H1 (cell line): ENCODE measurements at regions not wholly inside any gene's neighbourhood (a gene's known extent, or its start where the extent isn't known, plus 50 kb on each side); places are given as distances from the start of the nearest gene placed in this dataset.

Experiments
- CTCF ChIA-PET: fragments of 300-600 bp; sonication (Branson Sonifier 250); formaldehyde crosslinking; loops from one replicate; lab custom pipeline; 2021; ENCODE audit not compliant: partially characterized antibody; lab: Charles Lee
- POLR2A ChIA-PET: fragments of 300-600 bp; sonication (Branson Sonifier 250); formaldehyde crosslinking; loops from one replicate; lab custom pipeline; 2021; ENCODE audit warnings: inconsistent platforms; ENCODE audit not compliant: partially characterized antibody; lab: Charles Lee
- DNase-seq, 2 experiments: peaks; one replicate each; pipeline versions ENCODE4 v3.0.0 to v3.0.0-alpha.2; 2010 to 2022; ENCODE audit warnings: low spot score in 2 of 2, low read depth in 1 of 2, mixed read lengths in 1 of 2
- FAIRE-seq: peaks from 2 replicates; lab custom pipeline; 2011; peaks lifted over from hg19 to GRCh38; lab: Jason Lieb, UNC
- H2AFZ ChIP-seq: 2 replicates; pipeline ENCODE4 v1.8.1; 2012; ENCODE audit warnings: low read length, inconsistent platforms
- H2AK5ac ChIP-seq: 2 replicates; pipeline ENCODE4 v1.6.1; 2013; ENCODE audit warnings: low read depth, low read length
- H2BK120ac ChIP-seq: replicated peaks from 2 replicates; pipeline ENCODE3; 2013; ENCODE audit warnings: low read depth, low read length, inconsistent platforms
- H2BK12ac ChIP-seq: 2 replicates; pipeline ENCODE4 v1.6.1; 2013; ENCODE audit warnings: low read depth, low read length
- H2BK15ac ChIP-seq: 2 replicates; pipeline ENCODE4 v1.6.1; 2013; ENCODE audit warnings: low read length
- H2BK20ac ChIP-seq: 2 replicates; pipeline ENCODE4 v1.6.1; 2013; ENCODE audit warnings: low read length
- H2BK5ac ChIP-seq: 2 replicates; pipeline ENCODE4 v1.6.1; 2013; ENCODE audit warnings: low read depth, low read length
- H3K14ac ChIP-seq: 2 replicates; pipeline ENCODE4 v1.6.1; 2013; ENCODE audit warnings: inconsistent platforms; ENCODE audit not compliant: insufficient read length
- H3K18ac ChIP-seq: 2 replicates; pipeline ENCODE4 v1.6.1; 2013; ENCODE audit warnings: low read length; ENCODE audit errors: extremely low read depth
- H3K23ac ChIP-seq: 2 replicates; pipeline ENCODE4 v1.6.1; 2013; ENCODE audit warnings: inconsistent platforms; ENCODE audit not compliant: insufficient read length
- H3K23me2 ChIP-seq: 2 replicates; pipeline ENCODE4 v1.6.1; 2013; ENCODE audit warnings: low read depth, low read length
- H3K27ac ChIP-seq: 2 replicates; pipeline ENCODE4 v1.6.1; 2011; ENCODE audit warnings: low read depth, low read length, inconsistent platforms
- H3K27me3 ChIP-seq, 4 experiments: replicated peaks in 1 of 4; 1 replicate in 1 of 4; 2 replicates in 3 of 4; pipeline versions ENCODE4 v1.6.1 to v1.8.1; 2011 to 2013; ENCODE audit warnings: low read length in 3 of 4, mild to moderate bottlenecking in 3 of 4, inconsistent platforms in 2 of 4, mixed read lengths in 2 of 4, moderate library complexity in 1 of 4; ENCODE audit not compliant: control insufficient read depth in 3 of 4, insufficient read depth in 3 of 4; ENCODE audit errors: extremely low read depth in 1 of 4
- H3K36me3 ChIP-seq, 4 experiments: 2 replicates each; pipeline versions ENCODE4 v1.6.1 to v1.8.1; 2011 to 2013; ENCODE audit warnings: mild to moderate bottlenecking in 4 of 4, low read length in 3 of 4, moderate library complexity in 2 of 4, control low read depth in 1 of 4, inconsistent platforms in 1 of 4; ENCODE audit not compliant: insufficient read depth in 4 of 4, control insufficient read depth in 2 of 4
- H3K4ac ChIP-seq: replicated peaks from 2 replicates; pipeline ENCODE3; 2013; ENCODE audit warnings: low read length, low read depth, mixed read lengths, inconsistent platforms; ENCODE audit not compliant: insufficient read length
- H3K4me1 ChIP-seq, 4 experiments: replicated peaks in 1 of 4; 1 replicate in 1 of 4; 2 replicates in 3 of 4; pipeline versions ENCODE4 v1.6.1 to v1.8.1; 2011 to 2013; ENCODE audit warnings: low read length in 3 of 4, inconsistent platforms in 2 of 4, mixed read lengths in 1 of 4; ENCODE audit not compliant: insufficient read depth in 4 of 4, control insufficient read depth in 3 of 4
- H3K4me2 ChIP-seq, 2 experiments: 2 replicates each; pipeline versions ENCODE4 v1.6.1 to v1.8.1; 2011 to 2013; ENCODE audit warnings: low read depth in 2 of 2, low read length in 2 of 2, control low read depth in 1 of 2, inconsistent platforms in 1 of 2, mild to moderate bottlenecking in 1 of 2; ENCODE audit not compliant: insufficient read depth in 1 of 2
- H3K4me3 ChIP-seq, 4 experiments: fragments of 200-600, 300-600 bp in 1 of 4; sonication (generic), shearing (Covaris generic), sonication (Bioruptor Twin) in 1 of 4; 2 replicates each; pipeline versions ENCODE4 v1.5.1 to v1.8.1; 2011 to 2016; ENCODE audit warnings: low read length in 4 of 4, low read depth in 3 of 4, control low read depth in 2 of 4, inconsistent platforms in 2 of 4, mild to moderate bottlenecking in 2 of 4, mixed read lengths in 1 of 4, moderate library complexity in 1 of 4; ENCODE audit not compliant: insufficient read depth in 2 of 4; ENCODE audit errors: extremely low read depth in 1 of 4
- H3K56ac ChIP-seq: replicated peaks from 2 replicates; pipeline ENCODE3; 2013; ENCODE audit warnings: low read depth, mild to moderate bottlenecking, mixed read lengths, low read length, inconsistent platforms; ENCODE audit not compliant: insufficient read length
- H3K79me1 ChIP-seq: 2 replicates; pipeline ENCODE4 v1.6.1; 2013; ENCODE audit warnings: low read depth, low read length, control low read depth
- H3K79me2 ChIP-seq, 2 experiments: 2 replicates each; pipeline versions ENCODE4 v1.6.1 to v1.8.1; 2012 to 2013; ENCODE audit warnings: low read length in 2 of 2, mild to moderate bottlenecking in 2 of 2, inconsistent platforms in 1 of 2; ENCODE audit not compliant: insufficient read depth in 2 of 2, control insufficient read depth in 1 of 2
- H3K9ac ChIP-seq, 4 experiments: replicated peaks in 1 of 4; 1 replicate in 1 of 4; 2 replicates in 3 of 4; pipeline versions ENCODE4 v1.6.1 to v1.8.1; 2011 to 2013; ENCODE audit warnings: low read depth in 3 of 4, low read length in 3 of 4, control low read depth in 2 of 4, mild to moderate bottlenecking in 2 of 4, moderate library complexity in 2 of 4, inconsistent platforms in 1 of 4; ENCODE audit errors: extremely low read depth in 1 of 4
- H3K9me3 ChIP-seq, 2 experiments: 2 replicates each; pipeline versions ENCODE4 v1.6.1 to v1.8.1; 2012 to 2013; ENCODE audit warnings: mild to moderate bottlenecking in 2 of 2, moderate library complexity in 2 of 2, control low read depth in 1 of 2, inconsistent platforms in 1 of 2, low read depth in 1 of 2, low read length in 1 of 2, mixed read lengths in 1 of 2; ENCODE audit not compliant: insufficient read depth in 2 of 2
- H4K20me1 ChIP-seq, 2 experiments: replicated peaks in 1 of 2; 2 replicates each; pipeline versions ENCODE3 to v1.8.1; 2011 to 2013; ENCODE audit warnings: inconsistent platforms in 2 of 2, low read length in 2 of 2, mild to moderate bottlenecking in 1 of 2; ENCODE audit not compliant: insufficient read depth in 2 of 2, control insufficient read depth in 1 of 2
- H4K5ac ChIP-seq: 2 replicates; pipeline ENCODE4 v1.6.1; 2013; ENCODE audit warnings: low read length, low read depth, mixed read lengths, inconsistent platforms; ENCODE audit not compliant: insufficient read length
- H4K8ac ChIP-seq: 2 replicates; pipeline ENCODE4 v1.8.0; 2013; ENCODE audit warnings: mild to moderate bottlenecking, moderate library complexity, low read length, inconsistent platforms; ENCODE audit not compliant: insufficient read depth; ENCODE audit errors: extremely low read depth
- H4K91ac ChIP-seq: replicated peaks from 2 replicates; pipeline ENCODE3; 2013; ENCODE audit warnings: low read length, mixed read lengths, inconsistent platforms; ENCODE audit not compliant: insufficient read length
- CHD7 ChIP-seq: fragments of 300-600 bp; sonication (generic); IDR thresholded peaks from 2 replicates; pipeline ENCODE4 v1.7.1; 2012; ENCODE audit warnings: low read length, moderate library complexity, mild to moderate bottlenecking, inconsistent platforms; ENCODE audit not compliant: insufficient replicate concordance
- WGBS, 2 experiments: shearing (Covaris generic) in 1 of 2; methylation state at CpG; one replicate each; pipeline versions ENCODE4 v1.1.6 to v1.1.7; 2013 to 2015; ENCODE audit warnings: low lambda C conversion rate in 2 of 2, mixed read lengths in 2 of 2, inconsistent platforms in 1 of 2, low coverage in 1 of 2, missing lambda C conversion rate in 1 of 2; ENCODE audit not compliant: insufficient replicate concordance in 2 of 2, insufficient coverage in 1 of 2, insufficient read length in 1 of 2; ENCODE audit errors: extremely low coverage in 1 of 2, missing lambda C conversion rate in 1 of 2; 5-methylcytosine and 5-hydroxymethylcytosine counted together

DNA sequence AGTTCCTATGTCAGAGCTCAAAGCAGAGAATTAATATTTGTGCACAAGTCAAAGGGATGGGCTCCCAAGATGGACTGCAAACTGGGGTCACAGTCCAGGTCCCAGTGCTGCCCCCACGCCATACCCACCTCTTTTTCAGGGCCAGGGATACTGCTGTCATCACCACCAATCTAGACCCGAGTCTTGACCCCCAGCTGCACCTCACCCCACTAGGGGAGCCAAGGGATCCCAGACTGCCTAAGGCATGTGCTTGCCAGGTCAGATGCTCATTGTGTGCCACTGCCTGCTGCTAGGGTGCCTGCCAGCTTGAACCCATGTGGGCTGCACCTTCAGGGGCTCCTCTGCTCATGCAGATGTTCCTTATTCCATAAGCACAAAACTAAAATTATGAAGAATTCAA lies 215.6 kb upstream of the NREP start:
- Histone ChIP-seq H2BK5ac (no peak overlapping the region), H3K4me2 (no peak overlapping the region), H3K36me3 (no peaks in the 10 kb centered on the region), H3K4me3 (no peak overlapping the region), H2BK15ac (no peak overlapping the region), H3K79me1 (no peaks in the 10 kb centered on the region), H2AK5ac (no peak overlapping the region), H3K23ac (no peak overlapping the region), H3K23me2 (no peaks in the 10 kb centered on the region), H3K79me2 (no peaks in the 10 kb centered on the region), H2BK20ac (no peak overlapping the region), H4K20me1 (no peaks in the 10 kb centered on the region), H3K14ac (no peak overlapping the region), H3K9ac (no peak overlapping the region), H4K8ac (no peak overlapping the region), H4K5ac (no peak overlapping the region), H3K27me3 (no peaks in the 10 kb centered on the region), H2BK12ac (no peak overlapping the region), H3K4ac (no peak overlapping the region), H3K27ac (no peak overlapping the region), H3K56ac (no peak overlapping the region), H3K4me1 (no peaks in the 10 kb centered on the region), H3K18ac (no peak overlapping the region), H2BK120ac (no peak overlapping the region), H3K9me3 (no peaks in the 10 kb centered on the region), H2AFZ (no peak overlapping the region), H4K91ac (no peak overlapping the region)
- 90% methylated on average over 2 of the region's 2 CpGs; no CpG with 5 or more reads in 1 of the 2 experiments for WGBS, 2 experiments
- FAIRE-seq (no peak), DNase-seq (no peak)
- ChIA-PET POLR2A (no interaction called here), CTCF (no interaction called here)
- TF ChIP-seq CHD7, result no peak
